ENCODE measurements at regions not wholly inside any gene's neighbourhood (a gene's known extent, or its start where the extent isn't known, plus 50 kb on each side); places are given as distances from the start of the nearest gene placed in this dataset.

GRCh38 chr6:126788861-126789365 is 329.6 kb upstream of the RSPO3 start:
- DNase-seq: no peak
- 52 to 53% methylated on average over 6 of the region's 6 CpGs for WGBS, 2 donors
- intact Hi-C loops (cut with DNase I): no loop called here

DNA sequence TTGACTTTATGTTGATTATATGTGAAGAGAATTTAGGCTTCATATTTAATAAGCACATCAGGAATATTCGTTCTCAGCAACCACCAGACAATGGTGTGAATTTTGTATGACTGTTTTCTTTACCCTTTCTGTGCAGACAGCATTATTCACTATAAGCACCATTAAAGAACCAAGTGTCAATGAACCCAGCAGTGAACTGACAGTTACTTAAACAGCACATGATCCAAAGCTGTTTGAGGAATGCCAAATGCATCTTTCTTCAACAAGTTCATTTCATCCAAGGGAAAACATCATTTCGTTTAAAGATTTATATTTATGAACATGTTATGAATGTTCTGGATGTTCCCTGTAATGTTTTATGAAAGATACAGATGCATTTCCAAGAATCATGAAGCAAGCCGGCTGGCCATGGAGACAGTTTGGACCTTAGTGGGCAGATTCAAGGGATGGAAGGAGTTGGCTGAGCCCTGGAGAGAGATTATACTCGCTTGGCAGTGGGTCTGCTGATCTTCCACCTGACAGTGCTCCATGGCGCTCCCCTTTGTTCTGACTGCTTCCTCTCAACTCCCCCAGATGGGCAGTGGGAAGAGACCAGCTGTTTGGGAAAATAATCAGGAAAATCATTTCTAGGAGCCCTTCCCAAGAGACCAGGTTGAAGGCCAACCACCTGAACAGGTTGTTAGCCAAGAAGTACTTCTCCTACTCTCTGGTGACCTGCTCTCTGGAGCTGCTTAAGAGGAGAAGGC is 326.0 kb upstream of the RSPO3 start:
- no peak for TF ChIP-seq CTCF (IDR thresholded peaks at IDR 0.05)
- no peak for TF ChIP-seq POLR2A (IDR thresholded peaks at IDR 0.05)
- intact Hi-C loops (cut with DNase I): no loop called here
- Histone ChIP-seq H3K4me1 (peaks cover 0 to 5% (median 0%) of the 10 kb centered on the region in 3 donors), H3K27ac (no peak overlapping the region), H3K9me3 (no peaks in the 10 kb centered on the region), H3K27me3 (no peaks in the 10 kb centered on the region), H3K36me3 (no peaks in the 10 kb centered on the region), H3K4me3 (no peak overlapping the region)
- DNase-seq: no peak
- 32 to 42% methylated on average over 5 of the region's 5 CpGs for WGBS, 2 donors

More at GRCh38 chr6:126788861-126789365, 329.6 kb upstream of the RSPO3 start:
- Histone ChIP-seq H3K27me3 (no peaks in the 10 kb centered on the region), H3K36me3 (no peaks in the 10 kb centered on the region), H3K9me3 (no peaks in the 10 kb centered on the region), H3K27ac (peak overlapping the region in 2 of 4 donors; percentile 29 to 55), H3K4me3 (no peak overlapping the region), H3K4me1 (peaks cover 0 to 5% (median 0%) of the 10 kb centered on the region in 3 donors)
- TF ChIP-seq POLR2A (IDR thresholded peaks at IDR 0.05): no peak
- no peak for TF ChIP-seq CTCF (IDR thresholded peaks at IDR 0.05)

DNA sequence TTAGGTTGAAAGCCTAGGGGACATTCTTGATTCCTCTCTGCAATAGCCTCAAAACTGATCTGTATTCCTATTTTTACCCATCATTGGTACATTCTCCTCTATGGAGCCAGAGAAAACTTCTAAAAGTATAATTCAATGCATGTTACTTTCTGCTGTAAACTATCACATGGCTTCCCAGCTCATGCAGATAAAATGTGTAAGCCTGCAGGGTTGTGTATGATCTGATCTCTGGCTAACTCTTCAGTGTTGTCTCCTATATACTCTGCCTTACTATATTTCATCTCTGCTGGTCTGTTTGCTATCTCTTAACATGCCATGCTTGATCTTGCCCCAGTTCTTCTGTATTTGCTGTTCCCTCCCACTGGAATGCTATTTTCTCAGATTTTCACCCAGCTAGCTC is 323.3 kb upstream of the RSPO3 start:
- no peaks in the 10 kb centered on the region for H3K27me3 ChIP-seq
- no peak for TF ChIP-seq POLR2A (IDR thresholded peaks at IDR 0.05)
- TF ChIP-seq CTCF (IDR thresholded peaks at IDR 0.05): no peak
- intact Hi-C loops (cut with DNase I): no loop called here
- H3K9me3 ChIP-seq: no peaks in the 10 kb centered on the region
- no peaks in the 10 kb centered on the region for H3K36me3 ChIP-seq
- H3K27ac ChIP-seq: no peak overlapping the region
- H3K4me1 ChIP-seq: no peaks in the 10 kb centered on the region
- no peak for DNase-seq
- no peak overlapping the region for H3K4me3 ChIP-seq

GRCh38 chr6:126797981-126798380 is 320.5 kb upstream of the RSPO3 start:
- TF ChIP-seq CTCF (IDR thresholded peaks at IDR 0.05) (no peak), POLR2A (IDR thresholded peaks at IDR 0.05) (no peak)
- no peak for DNase-seq
- H3K4me3 ChIP-seq: no peak overlapping the region
- no peaks in the 10 kb centered on the region for H3K9me3 ChIP-seq
- H3K27me3 ChIP-seq: no peaks in the 10 kb centered on the region
- WGBS, 2 donors: 59 to 64% methylated on average over 2 of the region's 2 CpGs
- H3K4me1 ChIP-seq: no peaks in the 10 kb centered on the region
- intact Hi-C loops (cut with DNase I): no loop called here
- H3K36me3 ChIP-seq: no peaks in the 10 kb centered on the region
- no peak overlapping the region for H3K27ac ChIP-seq

DNA sequence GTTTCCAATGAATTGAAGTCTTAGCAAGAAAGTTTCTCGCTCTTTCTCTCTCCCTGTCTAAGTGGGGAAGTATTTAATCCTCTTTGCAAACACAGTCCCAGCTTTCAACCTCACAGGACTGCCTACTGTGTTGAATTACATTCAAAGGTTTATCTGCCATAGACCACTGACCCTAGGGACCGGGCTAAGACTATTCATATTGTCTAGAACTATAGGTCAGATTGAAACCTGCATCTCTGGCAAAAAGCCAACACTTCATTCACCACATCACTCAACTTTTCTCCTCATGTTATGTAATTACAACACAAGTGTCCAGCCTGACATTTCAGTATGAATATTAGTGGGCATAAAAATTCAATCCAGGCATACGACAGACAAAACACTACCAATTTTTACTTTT is 314.7 kb upstream of the RSPO3 start:
- DNase-seq: no peak
- no peak overlapping the region for H3K27ac ChIP-seq
- TF ChIP-seq POLR2A (IDR thresholded peaks at IDR 0.05) (no peak), CTCF (IDR thresholded peaks at IDR 0.05) (no peak)
- H3K27me3 ChIP-seq: no peaks in the 10 kb centered on the region
- H3K36me3 ChIP-seq: no peaks in the 10 kb centered on the region
- no peak overlapping the region for H3K4me3 ChIP-seq
- intact Hi-C loops (cut with DNase I): no loop called here
- H3K9me3 ChIP-seq: no peaks in the 10 kb centered on the region
- H3K4me1 ChIP-seq: no peaks in the 10 kb centered on the region
- WGBS, 2 donors: 47 to 54% methylated on average over 3 of the region's 3 CpGs

Measured in esophagus squamous epithelium (tissue), 5 donors.